NB4 (cell line): ENCODE measurements at regions not wholly inside any gene's neighbourhood (a gene's known extent, or its start where the extent isn't known, plus 50 kb on each side); places are given as distances from the start of the nearest gene placed in this dataset.

Experiments used
- DNase-seq: peaks from one replicate; pipeline ENCODE4 v3.0.0; 2010; ENCODE audit warnings: low read depth
- H3K4me3 ChIP-seq: one replicate; pipeline ENCODE4 v1.5.1; 2011; ENCODE audit warnings: mild to moderate bottlenecking, low read depth, low read length, moderate library complexity
- MAX ChIP-seq: IDR thresholded peaks from 2 replicates; pipeline ENCODE4 v1.6.1; 2011; ENCODE audit warnings: low read depth, low read length
- MYC ChIP-seq: IDR thresholded peaks from 2 replicates; pipeline ENCODE4 v1.6.1; 2011; ENCODE audit warnings: low read depth, low read length
- POLR2A ChIP-seq: IDR thresholded peaks from 2 replicates; pipeline ENCODE4 v1.6.1; 2011; ENCODE audit warnings: mild to moderate bottlenecking; ENCODE audit not compliant: insufficient read length; ENCODE audit errors: extremely low read depth
- TF ChIP-seq, protein P1 (sequence below): IDR thresholded peaks from one replicate; pipeline ENCODE4 v1.5.1; 2012; ENCODE audit warnings: low read depth, low read length

DNA sequence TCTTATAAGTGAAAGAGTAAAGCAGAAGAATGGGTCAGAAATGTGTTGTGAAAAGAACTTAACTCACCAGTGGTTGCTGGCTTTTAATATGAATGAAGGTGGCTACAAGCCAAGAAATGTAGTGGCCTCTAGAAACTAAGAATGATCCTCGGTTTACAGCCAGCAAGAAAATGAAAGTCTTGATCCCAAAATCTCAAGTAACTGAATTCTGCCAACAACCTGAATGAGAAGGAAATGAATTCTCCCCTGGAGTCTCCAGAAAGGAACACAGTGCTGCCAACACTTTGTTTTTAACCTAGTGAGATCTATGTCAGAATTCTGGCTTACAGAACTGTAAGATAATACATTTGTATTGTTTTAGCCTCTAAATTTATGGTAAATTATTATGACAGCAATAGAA lies 193.0 kb downstream of the FZD1 start:
- TF ChIP-seq POLR2A (no peak), MYC (no peak), MAX (no peak)
- TF ChIP-seq, protein P1, sequence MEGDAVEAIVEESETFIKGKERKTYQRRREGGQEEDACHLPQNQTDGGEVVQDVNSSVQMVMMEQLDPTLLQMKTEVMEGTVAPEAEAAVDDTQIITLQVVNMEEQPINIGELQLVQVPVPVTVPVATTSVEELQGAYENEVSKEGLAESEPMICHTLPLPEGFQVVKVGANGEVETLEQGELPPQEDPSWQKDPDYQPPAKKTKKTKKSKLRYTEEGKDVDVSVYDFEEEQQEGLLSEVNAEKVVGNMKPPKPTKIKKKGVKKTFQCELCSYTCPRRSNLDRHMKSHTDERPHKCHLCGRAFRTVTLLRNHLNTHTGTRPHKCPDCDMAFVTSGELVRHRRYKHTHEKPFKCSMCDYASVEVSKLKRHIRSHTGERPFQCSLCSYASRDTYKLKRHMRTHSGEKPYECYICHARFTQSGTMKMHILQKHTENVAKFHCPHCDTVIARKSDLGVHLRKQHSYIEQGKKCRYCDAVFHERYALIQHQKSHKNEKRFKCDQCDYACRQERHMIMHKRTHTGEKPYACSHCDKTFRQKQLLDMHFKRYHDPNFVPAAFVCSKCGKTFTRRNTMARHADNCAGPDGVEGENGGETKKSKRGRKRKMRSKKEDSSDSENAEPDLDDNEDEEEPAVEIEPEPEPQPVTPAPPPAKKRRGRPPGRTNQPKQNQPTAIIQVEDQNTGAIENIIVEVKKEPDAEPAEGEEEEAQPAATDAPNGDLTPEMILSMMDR, result no peak
- H3K4me3 ChIP-seq, result no peak overlapping the region
- DNase-seq, result no peak

DNA sequence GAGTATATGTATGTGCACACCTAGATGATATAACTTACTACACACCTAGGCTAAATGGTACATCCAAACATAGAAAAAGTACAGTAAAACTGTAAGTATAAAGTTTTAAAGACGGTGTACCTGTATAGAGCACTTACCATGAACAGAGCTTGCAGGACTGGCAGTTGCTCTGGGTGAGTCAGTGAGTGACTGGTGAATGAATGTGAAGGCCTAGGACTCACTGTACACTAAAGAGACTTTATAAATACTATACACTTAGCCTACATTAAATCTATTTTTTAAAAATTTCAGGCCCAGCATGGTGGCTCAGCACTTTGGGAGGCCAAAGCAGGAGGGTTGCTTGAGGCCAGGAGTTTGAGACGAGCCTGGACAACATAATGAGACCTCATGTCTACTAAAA lies 195.3 kb downstream of the FZD1 start:
- DNase-seq, result no peak
- no peak for TF ChIP-seq MYC
- TF ChIP-seq MAX, result no peak
- TF ChIP-seq, protein P1, result no peak
- no peak for TF ChIP-seq POLR2A
- H3K4me3 ChIP-seq, result no peak overlapping the region

- no peak for DNase-seq
- TF ChIP-seq MYC, result no peak
- TF ChIP-seq, protein P1, result no peak
- no peak for TF ChIP-seq POLR2A
- TF ChIP-seq MAX, result no peak
- H3K4me3 ChIP-seq, result no peak overlapping the region
These were observed 198.1 kb downstream of the FZD1 start for GRCh38 chr7:91462316-91462715.

GRCh38 chr7:91463330-91463729 lies 199.1 kb downstream of the FZD1 start:
- TF ChIP-seq MAX (no peak), POLR2A (no peak), MYC (no peak)
- TF ChIP-seq, protein P1, result no peak
- no peak for DNase-seq
- H3K4me3 ChIP-seq, result no peak overlapping the region

GRCh38 chr7:91465595-91466061 lies 201.4 kb downstream of the FZD1 start:
- H3K4me3 ChIP-seq, result no peak overlapping the region
- DNase-seq, result no peak
- TF ChIP-seq POLR2A, result no peak
- TF ChIP-seq MAX, result no peak
- TF ChIP-seq MYC, result no peak

DNA sequence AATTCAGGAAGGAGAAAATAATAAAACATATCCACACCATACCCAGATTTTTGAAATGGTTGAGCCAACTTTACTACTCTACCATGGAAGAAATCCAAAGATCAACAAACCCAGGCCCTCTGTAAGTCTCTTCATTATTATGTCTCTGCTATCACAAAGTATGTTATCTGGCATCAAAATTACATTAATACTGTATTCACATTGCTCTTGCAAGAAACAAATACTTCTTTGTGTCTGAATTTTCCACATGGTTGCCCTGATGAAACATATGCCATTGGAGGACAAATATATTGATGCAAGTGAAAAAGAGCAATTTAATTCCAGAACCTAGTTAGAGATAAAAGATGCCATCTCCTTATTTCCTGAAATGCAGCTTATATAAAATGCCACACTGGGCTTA lies 204.0 kb downstream of the FZD1 start:
- no peak overlapping the region for H3K4me3 ChIP-seq
- no peak for TF ChIP-seq MYC
- TF ChIP-seq POLR2A, result no peak
- TF ChIP-seq, protein P1, result no peak
- no peak for TF ChIP-seq MAX
- no peak for DNase-seq
